GM18505 (cell line): ENCODE measurements at regions not wholly inside any gene's neighbourhood (a gene's known extent, or its start where the extent isn't known, plus 50 kb on each side); places are given as distances from the start of the nearest gene placed in this dataset.
"Not testable (repeated sequence)": the region's sequence is repeated elsewhere in the genome, so short reads cannot be mapped to it uniquely, and the experiment has no call there.

Source experiments
- ATAC-seq: cut with Tn5 transposase; IDR thresholded peaks from one replicate; pipeline ENCODE4 v1.9.1; 2021; ENCODE audit not compliant: unreplicated experiment
- POLR2A ChIP-seq: IDR thresholded peaks from 4 replicates; pipeline ENCODE4 v1.6.1; 2011; ENCODE audit warnings: borderline replicate concordance; ENCODE audit not compliant: insufficient read depth, insufficient read length; ENCODE audit errors: extremely low read depth

GRCh38 chr1:96513136-96513535 lies 208.4 kb upstream of the PTBP2 start:
- TF ChIP-seq POLR2A: no peak
- no peak for ATAC-seq

- TF ChIP-seq POLR2A: no peak
- peak; percentile 92 for ATAC-seq
Observed at GRCh38 chr1:96515430-96515829, 206.2 kb upstream of the PTBP2 start.

- peak; percentile 12 for ATAC-seq
- no peak for TF ChIP-seq POLR2A
Observed at GRCh38 chr1:96515925-96516324, 205.7 kb upstream of the PTBP2 start.

- ATAC-seq: no peak
- TF ChIP-seq POLR2A: no peak
Observed at GRCh38 chr1:96519851-96520578, 201.6 kb upstream of the PTBP2 start.

GRCh38 chr1:96520579-96520947 lies 201.0 kb upstream of the PTBP2 start:
- no peak for TF ChIP-seq POLR2A
- no peak for ATAC-seq

GRCh38 chr1:96521010-96521409 lies 200.6 kb upstream of the PTBP2 start:
- TF ChIP-seq POLR2A: no peak
- no peak for ATAC-seq

- ATAC-seq: no peak
- no peak for TF ChIP-seq POLR2A
Observed at GRCh38 chr1:96521994-96522760, 199.4 kb upstream of the PTBP2 start.

- no peak for ATAC-seq
- no peak for TF ChIP-seq POLR2A
Observed at GRCh38 chr1:96522927-96523326, 198.7 kb upstream of the PTBP2 start.

GRCh38 chr1:96524100-96524499 lies 197.5 kb upstream of the PTBP2 start:
- ATAC-seq: no peak
- no peak for TF ChIP-seq POLR2A

GRCh38 chr1:96525657-96526557 lies 195.7 kb upstream of the PTBP2 start:
- no peak for TF ChIP-seq POLR2A
- ATAC-seq: no peak

GRCh38 chr1:96528672-96529071 lies 192.9 kb upstream of the PTBP2 start:
- ATAC-seq: not testable (repeated sequence)

GRCh38 chr1:96533820-96534219 lies 187.8 kb upstream of the PTBP2 start:
- no peak for ATAC-seq
- TF ChIP-seq POLR2A: no peak

- no peak for ATAC-seq
- TF ChIP-seq POLR2A: no peak
Observed at GRCh38 chr1:96536581-96536980, 185.0 kb upstream of the PTBP2 start.

GRCh38 chr1:96538111-96538641 lies 183.4 kb upstream of the PTBP2 start:
- ATAC-seq: no peak
- TF ChIP-seq POLR2A: no peak

- no peak for TF ChIP-seq POLR2A
- ATAC-seq: no peak
Observed at GRCh38 chr1:96538883-96539282, 182.7 kb upstream of the PTBP2 start.
